K562 (cell line): ENCODE measurements at regions not wholly inside any gene's neighbourhood (a gene's known extent, or its start where the extent isn't known, plus 50 kb on each side); places are given as distances from the start of the nearest gene placed in this dataset.

Experiments used
- ATAC-seq: fragments of 200-7000 bp; cut with Tn5 transposase; 3 replicates; pipeline ENCODE4 v1.9.1; 2020; ENCODE audit warnings: moderate library complexity
- BruUV-seq: library from RNA; stranded (reverse); fragments of 400-500 nt; replicated peaks from 2 replicates; lab custom pipeline; 2021; lab: Mats Ljungman, UMichigan
- CTCF ChIA-PET: fragments of 300-600 bp; formaldehyde crosslinking; extraction: SDS; loops from one replicate; lab custom pipeline; 2021; ENCODE audit warnings: low intra/inter-chr PET ratio; lab: Yijun Ruan, JAX
- POLR2A ChIA-PET: fragments of 300-600, 350-650 bp; sonication (Branson Sonifier 250); formaldehyde crosslinking; extraction: SDS; loops from one replicate; lab custom pipeline; 2021; ENCODE audit warnings: antibody characterized with exemption, inconsistent platforms; lab: Yijun Ruan, JAX
- DNase-seq, 4 experiments: peaks; one replicate each; pipeline versions ENCODE4 v3.0.0 to v3.0.0-alpha.2; 2011 to 2018; ENCODE audit warnings: low spot score in 3 of 4, mixed read lengths in 3 of 4; ENCODE audit errors: extremely low read depth in 1 of 4
- FAIRE-seq: peaks from 2 replicates; lab custom pipeline; 2011; peaks lifted over from hg19 to GRCh38; lab: Jason Lieb, UNC
- H2AFZ ChIP-seq: 2 replicates; pipeline ENCODE4 v1.6.0; 2011; ENCODE audit warnings: low read depth, low read length, control low read depth, inconsistent platforms
- H3K27ac ChIP-seq: fragments of 200-600 bp; 3 replicates; pipeline ENCODE4 v1.8.0; 2011; ENCODE audit warnings: low read depth, mild to moderate bottlenecking, control low read depth, inconsistent platforms, low read length, moderate library complexity, mixed read lengths; ENCODE audit errors: extremely low read depth
- H3K27me3 ChIP-seq, 2 experiments: fragments of 300-600 bp in 1 of 2; 2 replicates in 1 of 2; 3 replicates in 1 of 2; pipeline versions ENCODE4 v1.6.0 to v1.8.0; 2011; ENCODE audit warnings: inconsistent platforms in 2 of 2, low read length in 2 of 2, mild to moderate bottlenecking in 1 of 2, mixed read lengths in 1 of 2, moderate library complexity in 1 of 2; ENCODE audit not compliant: control insufficient read depth in 2 of 2, insufficient read depth in 2 of 2
- H3K36me3 ChIP-seq: fragments of 300-600 bp; 3 replicates; pipeline ENCODE4 v1.8.0; 2011; ENCODE audit warnings: mild to moderate bottlenecking, low read length, inconsistent platforms; ENCODE audit not compliant: control insufficient read depth, insufficient read depth
- H3K4me1 ChIP-seq, 2 experiments: fragments of 200-600 bp in 1 of 2; replicated peaks in 1 of 2; 2 replicates in 1 of 2; 3 replicates in 1 of 2; pipeline versions ENCODE4 v1.5.1 to v1.8.0; 2011; ENCODE audit warnings: inconsistent platforms in 2 of 2, low read length in 2 of 2, mild to moderate bottlenecking in 1 of 2, mixed read lengths in 1 of 2, moderate library complexity in 1 of 2; ENCODE audit not compliant: control insufficient read depth in 2 of 2, insufficient read depth in 2 of 2
- H3K4me2 ChIP-seq: 2 replicates; pipeline ENCODE4 v1.6.1; 2011; ENCODE audit warnings: low read length, control low read depth, inconsistent platforms, mixed read lengths; ENCODE audit not compliant: insufficient read depth
- H3K4me3 ChIP-seq: fragments of 200-600 bp; sonication (generic), shearing (Covaris generic); 2 replicates; pipeline ENCODE4 v1.5.1; 2016; ENCODE audit warnings: control low read depth, inconsistent platforms
- H3K79me2 ChIP-seq: fragments of 200-600 bp; 3 replicates; pipeline ENCODE4 v1.8.0; 2011; ENCODE audit warnings: low read length, inconsistent platforms; ENCODE audit not compliant: control insufficient read depth, insufficient read depth
- H3K9ac ChIP-seq, 2 experiments: 2 replicates each; pipeline versions ENCODE4 v1.6.0 to v1.6.1; 2011; ENCODE audit warnings: low read depth in 2 of 2, low read length in 2 of 2, control low read depth in 1 of 2, inconsistent platforms in 1 of 2, mild to moderate bottlenecking in 1 of 2, mixed read lengths in 1 of 2; ENCODE audit not compliant: insufficient read depth in 1 of 2
- H3K9me1 ChIP-seq: one replicate; pipeline ENCODE4 v1.6.0; 2011; ENCODE audit warnings: inconsistent platforms, mild to moderate bottlenecking, low read length, moderate library complexity; ENCODE audit not compliant: control insufficient read depth, insufficient read depth
- H3K9me3 ChIP-seq: replicated peaks from 2 replicates; pipeline ENCODE4 v1.5.1; 2011; ENCODE audit warnings: low read depth, low read length, inconsistent platforms; ENCODE audit not compliant: control insufficient read depth, insufficient read depth
- H4K20me1 ChIP-seq: replicated peaks from 2 replicates; pipeline ENCODE4 v1.6.1; 2011; ENCODE audit warnings: low read length, inconsistent platforms, mixed read lengths; ENCODE audit not compliant: control insufficient read depth, insufficient read depth
- CBX5 ChIP-seq: IDR thresholded peaks from 2 replicates; pipeline ENCODE4 v1.6.1; 2014; ENCODE audit warnings: low read depth, borderline replicate concordance
- DIDO1 ChIP-seq: fragments of 450-650 bp; IDR thresholded peaks from 2 replicates; pipeline ENCODE4 v1.6.1; 2016; ENCODE audit warnings: low read depth, missing biosample characterization, missing genetic modification characterization
- MAX ChIP-seq: sonication (generic); formaldehyde crosslinking; IDR thresholded peaks from 2 replicates; pipeline ENCODE4 v1.9.0; 2022; ENCODE audit warnings: mild to moderate bottlenecking, missing genetic modification reagents
- NFIX ChIP-seq: fragments of 250-450 bp; sonication (Bioruptor Pico); IDR thresholded peaks from 2 replicates; pipeline ENCODE4 v1.4.0; 2020; ENCODE audit warnings: low read depth, mild to moderate bottlenecking, moderate library complexity
- RBM22 ChIP-seq: fragments of 200-400 bp; formaldehyde crosslinking; IDR thresholded peaks from 2 replicates; pipeline ENCODE4 v1.6.1; 2018; ENCODE audit warnings: low read length, low read depth; ENCODE audit not compliant: poor library complexity, severe bottlenecking
- SLC30A9 ChIP-seq: fragments of 250-450 bp; sonication (Bioruptor Pico); IDR thresholded peaks from 2 replicates; pipeline ENCODE4 v1.8.0; 2022; ENCODE audit warnings: mild to moderate bottlenecking, moderate library complexity
- ZBTB1 ChIP-seq: sonication (generic); formaldehyde crosslinking; IDR thresholded peaks from 2 replicates; pipeline ENCODE4 v1.8.1; 2023; ENCODE audit warnings: missing genetic modification reagents, low read depth, mild to moderate bottlenecking, borderline replicate concordance
- ZNF165 ChIP-seq: fragments of 250-450 bp; sonication (Bioruptor Pico); IDR thresholded peaks from 2 replicates; pipeline ENCODE4 v1.4.0; 2020; ENCODE audit warnings: borderline replicate concordance
- ZNF232 ChIP-seq: sonication (generic); formaldehyde crosslinking; IDR thresholded peaks from 2 replicates; pipeline ENCODE4 v1.8.0; 2022; ENCODE audit warnings: mild to moderate bottlenecking, missing genetic modification reagents
- ZNF507 ChIP-seq: conservative IDR thresholded peaks from 2 replicates; pipeline ENCODE4 v1.6.1; 2017; ENCODE audit warnings: missing genetic modification characterization, missing compliant biosample characterization
- ZNF639 ChIP-seq, 2 experiments: fragments of 200-800 bp in 1 of 2; sonication (Bioruptor generic) in 1 of 2; sonication (generic) in 1 of 2; formaldehyde crosslinking in 1 of 2; IDR thresholded peaks in 1 of 2; conservative IDR thresholded peaks in 1 of 2; 2 replicates each; pipeline versions ENCODE4 v1.5.0 to v1.6.1; 2016 to 2020; ENCODE audit warnings: missing compliant biosample characterization in 1 of 2, missing genetic modification characterization in 1 of 2, missing genetic modification reagents in 1 of 2
- WGBS: fragments of 100-300 bp; shearing (Covaris generic); methylation state at CpG from one replicate; pipeline ENCODE4 v1.1.6; 2016; ENCODE audit warnings: low coverage, mixed read lengths; ENCODE audit not compliant: insufficient coverage; ENCODE audit errors: missing lambda C conversion rate; 5-methylcytosine and 5-hydroxymethylcytosine counted together
- in situ Hi-C: fragments of 300-500 bp; cut with MboI; formaldehyde crosslinking; loops from 4 replicates; pipeline ENCODE4 v1.15.0; 2018; ENCODE audit warnings: inconsistent platforms, mixed read lengths
- intact Hi-C: fragments of 100-400 bp; cut with micrococcal nuclease; formaldehyde crosslinking; loops from 2 replicates; pipeline ENCODE4 v1.14.2; 2022

DNA sequence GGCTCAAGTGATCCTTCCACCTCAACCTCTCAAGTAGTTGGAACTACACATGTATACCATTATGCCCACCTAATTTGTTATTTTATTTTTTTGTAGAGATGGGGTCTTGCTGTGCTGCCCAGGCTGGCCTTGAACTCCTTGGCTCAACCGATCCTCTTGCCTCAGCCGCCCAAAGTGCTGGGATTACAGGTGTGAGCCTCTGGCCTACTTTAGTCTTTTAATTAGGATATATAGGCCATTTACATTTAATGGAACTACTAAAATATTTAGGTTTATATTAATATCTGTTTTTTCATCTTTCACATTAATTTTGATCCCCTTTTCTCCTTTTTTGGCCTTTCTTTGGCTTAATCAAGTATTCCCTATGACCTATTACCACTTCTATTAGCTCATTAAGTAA, 95.7 kb upstream of the OSR1 start:
- Histone ChIP-seq H3K27me3 (no peaks in the 10 kb centered on the region), H2AFZ (no peak overlapping the region), H4K20me1 (no peaks in the 10 kb centered on the region), H3K4me2 (no peak overlapping the region), H3K4me1 (no peaks in the 10 kb centered on the region), H3K9me3 (no peaks in the 10 kb centered on the region), H3K4me3 (no peak overlapping the region), H3K36me3 (no peaks in the 10 kb centered on the region), H3K9me1 (no peaks in the 10 kb centered on the region), H3K9ac (no peak overlapping the region), H3K79me2 (no peaks in the 10 kb centered on the region), H3K27ac (no peak overlapping the region)
- no TSS peak for BruUV-seq
- intact Hi-C loops (no loop called here), in situ Hi-C loops (no loop called here)
- ChIA-PET CTCF (no interaction called here), POLR2A (no interaction called here)
- TF ChIP-seq ZNF232 (CRISPR knock-in tag) (no peak), ZBTB1 (CRISPR knock-in tag) (no peak), NFIX (CRISPR knock-in tag) (no peak), RBM22 (no peak), ZNF507 (tag) (peak; percentile 91), MAX (CRISPR knock-in tag) (no peak)
- WGBS: 0% methylated on average over 2 of the region's 2 CpGs
- ATAC-seq (no peak), FAIRE-seq (no peak), DNase-seq (no peak)

GRCh38 chr2:19442731-19443130, 84.3 kb upstream of the OSR1 start:
- CTCF ChIA-PET: no interaction called here
- Histone ChIP-seq H3K9me1 (no peaks in the 10 kb centered on the region), H3K79me2 (no peaks in the 10 kb centered on the region), H3K4me1 (no peaks in the 10 kb centered on the region), H2AFZ (no peak overlapping the region), H3K9me3 (no peaks in the 10 kb centered on the region), H3K9ac (no peak overlapping the region), H4K20me1 (no peaks in the 10 kb centered on the region), H3K4me3 (no peak overlapping the region), H3K27ac (no peak overlapping the region), H3K36me3 (no peaks in the 10 kb centered on the region), H3K27me3 (no peaks in the 10 kb centered on the region), H3K4me2 (no peak overlapping the region)
- ATAC-seq (no peak), DNase-seq (no peak), FAIRE-seq (no peak)
- WGBS: 0% methylated on average over 2 of the region's 3 CpGs
- intact Hi-C loops (no loop called here), in situ Hi-C loops (no loop called here)
- no TSS peak for BruUV-seq
- POLR2A ChIA-PET: no interaction called here
- TF ChIP-seq CBX5 (no peak), SLC30A9 (CRISPR knock-in tag) (no peak), DIDO1 (tag) (no peak), ZNF639 (CRISPR knock-in tag; conservative IDR thresholded peaks at IDR 0.05 in 1 of 2, IDR thresholded peaks at IDR 0.05 in 1 of 2) (no peak), ZNF165 (CRISPR knock-in tag) (no peak)
